ENCODE measurements at regions not wholly inside any gene's neighbourhood (a gene's known extent, or its start where the extent isn't known, plus 50 kb on each side); places are given as distances from the start of the nearest gene placed in this dataset.

- no peaks in the 10 kb centered on the region for H3K36me3 ChIP-seq
- no peak overlapping the region for H3K27ac ChIP-seq
- H3K27me3 ChIP-seq (replicated peaks; ENCODE audit: insufficient read depth) = no peaks in the 10 kb centered on the region
- H3K4me3 ChIP-seq = no peak overlapping the region
- DNase-seq (ENCODE audit: low spot score) = no peak
- TF ChIP-seq CTCF (IDR thresholded peaks at IDR 0.05) = no peak
- ATAC-seq (ENCODE audit: insufficient number of reproducible peaks, low FRiP score, low read depth) = no peak
- H3K4me1 ChIP-seq (ENCODE audit: control insufficient read depth in 1 of 2, low read depth in 2 of 2) = no peaks in the 10 kb centered on the region
- H3K9me3 ChIP-seq = no peaks in the 10 kb centered on the region
These were observed 631.1 kb upstream of the NR5A2 start for GRCh38 chr1:199396456-199396855.

- no peak for DNase-seq (ENCODE audit: low spot score)
- H3K27me3 ChIP-seq (replicated peaks; ENCODE audit: insufficient read depth) = no peaks in the 10 kb centered on the region
- ATAC-seq (ENCODE audit: insufficient number of reproducible peaks, low FRiP score, low read depth) = no peak
These were observed 627.4 kb upstream of the NR5A2 start for GRCh38 chr1:199399996-199400724.

GRCh38 chr1:199403531-199404116, 623.9 kb upstream of the NR5A2 start:
- Histone ChIP-seq H3K9me3 (no peaks in the 10 kb centered on the region), H3K4me3 (no peak overlapping the region), H3K36me3 (no peaks in the 10 kb centered on the region), H3K27ac (no peak overlapping the region), H3K4me1 (ENCODE audit: control insufficient read depth in 1 of 2, low read depth in 2 of 2) (peaks cover 0 to 13% of the 10 kb centered on the region in 2 donors), H3K27me3 (replicated peaks; ENCODE audit: insufficient read depth) (no peaks in the 10 kb centered on the region)
- ATAC-seq (ENCODE audit: insufficient number of reproducible peaks, low FRiP score, low read depth) = no peak
- no peak for DNase-seq (ENCODE audit: low spot score)
- TF ChIP-seq CTCF (IDR thresholded peaks at IDR 0.05) = no peak

More at GRCh38 chr1:199399996-199400724, 627.4 kb upstream of the NR5A2 start:
- Histone ChIP-seq H3K9me3 (no peaks in the 10 kb centered on the region), H3K4me1 (ENCODE audit: control insufficient read depth in 1 of 2, low read depth in 2 of 2) (peaks cover 0 to 13% of the 10 kb centered on the region in 2 donors), H3K4me3 (no peak overlapping the region), H3K27ac (no peak overlapping the region), H3K36me3 (no peaks in the 10 kb centered on the region)
- TF ChIP-seq CTCF (IDR thresholded peaks at IDR 0.05) = no peak

GRCh38 chr1:199404191-199404590, 623.3 kb upstream of the NR5A2 start:
- no peak for ATAC-seq (ENCODE audit: insufficient number of reproducible peaks, low FRiP score, low read depth)
- no peak overlapping the region for H3K27ac ChIP-seq

More at GRCh38 chr1:199404191-199404590, 623.3 kb upstream of the NR5A2 start:
- no peak for TF ChIP-seq CTCF (IDR thresholded peaks at IDR 0.05)
- no peaks in the 10 kb centered on the region for H3K27me3 ChIP-seq (replicated peaks; ENCODE audit: insufficient read depth)
- no peak for DNase-seq (ENCODE audit: low spot score)
- H3K4me3 ChIP-seq = no peak overlapping the region
- H3K4me1 ChIP-seq (ENCODE audit: control insufficient read depth in 1 of 2, low read depth in 2 of 2) = peaks cover 0 to 13% of the 10 kb centered on the region in 2 donors
- no peaks in the 10 kb centered on the region for H3K9me3 ChIP-seq
- H3K36me3 ChIP-seq = no peaks in the 10 kb centered on the region

All from thoracic aorta (tissue), 2 donors.